SU-DHL-6 (cell line): ENCODE measurements at regions not wholly inside any gene's neighbourhood (a gene's known extent, or its start where the extent isn't known, plus 50 kb on each side); places are given as distances from the start of the nearest gene placed in this dataset.

Source experiments
- EZH2phosphoT487 ChIP-seq: fragments of 200-600 bp; sonication (generic), shearing (Covaris generic); conservative IDR thresholded peaks from 2 replicates; pipeline ENCODE4 v1.6.1; 2018; ENCODE audit warnings: mild to moderate bottlenecking, antibody characterized with exemption, low read length, moderate library complexity, mixed read lengths
- TF ChIP-seq, protein P1 (sequence below): fragments of 200-600 bp; sonication (generic); IDR thresholded peaks from one replicate; pipeline ENCODE4 v1.5.1; 2017; ENCODE audit warnings: antibody characterized with exemption, mild to moderate bottlenecking, low read length, moderate library complexity; ENCODE audit not compliant: insufficient read depth, poor library complexity, severe bottlenecking

DNA sequence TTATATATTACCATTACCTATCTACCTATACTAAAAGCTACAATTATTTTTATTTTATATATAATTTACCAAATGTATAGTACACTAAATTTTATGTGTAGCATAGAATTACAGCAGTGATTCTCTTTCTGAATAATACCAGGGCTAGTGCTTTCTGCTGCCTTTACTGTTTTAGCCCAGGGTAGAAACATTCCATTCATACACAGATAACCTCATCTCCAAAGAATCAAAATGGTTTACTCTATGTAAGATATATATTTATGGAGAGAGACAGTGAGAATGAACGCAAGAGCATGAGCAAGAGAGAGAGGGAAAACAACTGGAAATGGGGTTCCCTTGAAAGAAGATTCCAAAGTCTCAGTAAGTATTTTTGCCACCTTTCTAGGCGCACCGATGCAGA lies 56.3 kb upstream of the ATXN1 start:
- TF ChIP-seq, protein P1, sequence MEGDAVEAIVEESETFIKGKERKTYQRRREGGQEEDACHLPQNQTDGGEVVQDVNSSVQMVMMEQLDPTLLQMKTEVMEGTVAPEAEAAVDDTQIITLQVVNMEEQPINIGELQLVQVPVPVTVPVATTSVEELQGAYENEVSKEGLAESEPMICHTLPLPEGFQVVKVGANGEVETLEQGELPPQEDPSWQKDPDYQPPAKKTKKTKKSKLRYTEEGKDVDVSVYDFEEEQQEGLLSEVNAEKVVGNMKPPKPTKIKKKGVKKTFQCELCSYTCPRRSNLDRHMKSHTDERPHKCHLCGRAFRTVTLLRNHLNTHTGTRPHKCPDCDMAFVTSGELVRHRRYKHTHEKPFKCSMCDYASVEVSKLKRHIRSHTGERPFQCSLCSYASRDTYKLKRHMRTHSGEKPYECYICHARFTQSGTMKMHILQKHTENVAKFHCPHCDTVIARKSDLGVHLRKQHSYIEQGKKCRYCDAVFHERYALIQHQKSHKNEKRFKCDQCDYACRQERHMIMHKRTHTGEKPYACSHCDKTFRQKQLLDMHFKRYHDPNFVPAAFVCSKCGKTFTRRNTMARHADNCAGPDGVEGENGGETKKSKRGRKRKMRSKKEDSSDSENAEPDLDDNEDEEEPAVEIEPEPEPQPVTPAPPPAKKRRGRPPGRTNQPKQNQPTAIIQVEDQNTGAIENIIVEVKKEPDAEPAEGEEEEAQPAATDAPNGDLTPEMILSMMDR: no peak
- no peak for TF ChIP-seq EZH2phosphoT487
